GM10266 (cell line): ENCODE measurements at regions not wholly inside any gene's neighbourhood (a gene's known extent, or its start where the extent isn't known, plus 50 kb on each side); places are given as distances from the start of the nearest gene placed in this dataset.

Experiments
- DNase-seq: peaks from one replicate; pipeline ENCODE4 v3.0.0; 2012; ENCODE audit errors: extremely low spot score
- TF ChIP-seq, protein P1 (sequence below): IDR thresholded peaks from 2 replicates; pipeline ENCODE4 v1.5.1; 2012; ENCODE audit warnings: mild to moderate bottlenecking, low read depth; ENCODE audit not compliant: control insufficient read depth, insufficient read depth; ENCODE audit errors: missing control alignments

DNA sequence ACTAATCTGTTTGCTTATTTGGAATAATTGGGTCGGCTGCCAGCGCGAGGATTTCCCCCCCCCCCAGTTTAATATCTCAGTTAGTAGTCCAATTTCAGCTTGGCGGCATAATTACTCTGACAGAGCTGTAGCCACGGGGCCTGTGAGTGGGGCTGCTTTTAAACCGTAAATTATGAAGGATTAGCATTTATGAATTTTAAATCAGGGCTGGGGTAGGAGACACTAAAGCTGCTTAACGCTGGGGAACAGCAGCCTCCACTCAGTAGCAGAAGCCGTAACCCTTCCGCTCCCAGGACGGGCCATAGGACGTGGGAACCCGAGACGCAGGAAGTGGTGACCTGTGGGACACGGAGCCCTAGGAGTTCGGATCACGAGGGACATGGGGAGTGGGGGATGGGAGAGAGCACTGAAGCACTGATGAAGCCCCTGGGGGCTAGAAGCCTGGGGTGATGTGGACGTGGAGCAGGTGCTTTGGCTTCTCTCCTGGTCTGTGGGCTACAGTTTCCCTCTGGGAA is 66.2 kb upstream of the LMO1 start:
- TF ChIP-seq, protein P1, sequence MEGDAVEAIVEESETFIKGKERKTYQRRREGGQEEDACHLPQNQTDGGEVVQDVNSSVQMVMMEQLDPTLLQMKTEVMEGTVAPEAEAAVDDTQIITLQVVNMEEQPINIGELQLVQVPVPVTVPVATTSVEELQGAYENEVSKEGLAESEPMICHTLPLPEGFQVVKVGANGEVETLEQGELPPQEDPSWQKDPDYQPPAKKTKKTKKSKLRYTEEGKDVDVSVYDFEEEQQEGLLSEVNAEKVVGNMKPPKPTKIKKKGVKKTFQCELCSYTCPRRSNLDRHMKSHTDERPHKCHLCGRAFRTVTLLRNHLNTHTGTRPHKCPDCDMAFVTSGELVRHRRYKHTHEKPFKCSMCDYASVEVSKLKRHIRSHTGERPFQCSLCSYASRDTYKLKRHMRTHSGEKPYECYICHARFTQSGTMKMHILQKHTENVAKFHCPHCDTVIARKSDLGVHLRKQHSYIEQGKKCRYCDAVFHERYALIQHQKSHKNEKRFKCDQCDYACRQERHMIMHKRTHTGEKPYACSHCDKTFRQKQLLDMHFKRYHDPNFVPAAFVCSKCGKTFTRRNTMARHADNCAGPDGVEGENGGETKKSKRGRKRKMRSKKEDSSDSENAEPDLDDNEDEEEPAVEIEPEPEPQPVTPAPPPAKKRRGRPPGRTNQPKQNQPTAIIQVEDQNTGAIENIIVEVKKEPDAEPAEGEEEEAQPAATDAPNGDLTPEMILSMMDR: no peak
- DNase-seq: no peak

DNA sequence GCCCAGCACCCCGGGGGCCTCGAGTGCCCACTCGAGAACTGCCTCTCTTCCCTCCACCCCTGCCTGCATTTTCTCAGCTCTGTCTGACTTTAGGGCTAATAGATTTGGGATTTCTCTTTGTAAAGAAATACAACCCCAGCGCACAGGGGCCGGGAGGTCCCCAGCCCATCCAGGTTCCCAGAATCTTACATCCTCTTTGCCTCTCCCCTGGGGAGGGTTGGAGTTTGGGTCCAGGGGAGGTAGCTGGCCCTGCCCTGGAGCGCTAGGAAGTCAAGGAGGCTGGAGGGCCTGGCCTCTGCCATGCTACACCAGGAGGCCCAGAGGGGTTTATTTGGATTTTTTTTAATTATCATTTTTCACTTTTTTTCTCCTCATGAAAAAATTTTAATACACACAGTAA is 65.7 kb upstream of the LMO1 start:
- TF ChIP-seq, protein P1: no peak

DNA sequence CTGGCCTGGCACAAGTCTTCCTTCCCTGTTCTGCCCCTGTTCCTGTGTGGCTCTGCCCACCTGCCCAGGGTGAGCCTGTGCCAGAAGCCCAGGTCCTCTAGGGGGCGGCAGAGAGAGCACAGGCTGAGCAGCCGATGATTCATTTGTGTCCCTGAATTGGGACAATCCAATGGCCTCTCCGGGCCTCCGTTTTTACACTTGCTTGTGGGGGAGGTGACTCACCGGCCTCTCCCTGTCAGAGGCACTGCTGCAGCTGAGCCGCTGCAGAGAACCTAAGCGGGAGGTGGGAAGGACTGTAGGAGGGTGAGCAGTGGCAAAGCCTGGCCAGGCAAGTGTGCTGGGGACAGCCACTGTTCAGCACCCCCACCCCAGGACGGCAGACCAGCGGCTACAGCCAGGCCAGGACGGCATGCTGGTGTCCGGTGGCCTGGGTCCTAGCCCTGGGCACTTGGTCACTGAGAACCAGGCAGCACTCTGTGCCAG is 65.2 kb upstream of the LMO1 start:
- TF ChIP-seq, protein P1: peak; percentile 83
- DNase-seq: peak; percentile 83

More for the DNA sequence above, 65.7 kb upstream of the LMO1 start:
- no peak for DNase-seq

- DNase-seq: no peak
- TF ChIP-seq, protein P1: no peak
Measured at GRCh38 chr11:8328231-8328794, 64.6 kb upstream of the LMO1 start.

- peak; percentile 75 for DNase-seq
- TF ChIP-seq, protein P1: no peak
Measured at GRCh38 chr11:8327761-8328192, 64.1 kb upstream of the LMO1 start.

DNA sequence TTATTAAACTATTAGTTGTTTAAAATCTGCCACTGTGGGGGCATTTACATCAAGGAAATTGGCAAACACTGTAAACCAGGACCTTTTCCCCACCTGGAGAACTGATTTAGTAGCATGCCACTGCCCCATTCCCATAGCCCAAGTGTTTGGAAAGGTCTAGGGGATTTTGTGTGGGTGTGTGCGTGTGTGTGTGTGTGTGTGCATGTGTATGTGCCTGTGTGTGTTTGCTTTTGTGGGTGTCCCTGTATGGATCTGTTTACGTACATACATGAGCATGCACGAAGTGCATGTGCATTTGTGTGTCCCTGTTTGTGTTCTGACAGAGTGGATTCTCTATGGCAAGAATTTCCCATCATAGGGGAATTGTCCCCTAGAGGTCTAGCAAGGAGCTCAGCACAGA is 62.7 kb upstream of the LMO1 start:
- TF ChIP-seq, protein P1: no peak
- DNase-seq: no peak

DNA sequence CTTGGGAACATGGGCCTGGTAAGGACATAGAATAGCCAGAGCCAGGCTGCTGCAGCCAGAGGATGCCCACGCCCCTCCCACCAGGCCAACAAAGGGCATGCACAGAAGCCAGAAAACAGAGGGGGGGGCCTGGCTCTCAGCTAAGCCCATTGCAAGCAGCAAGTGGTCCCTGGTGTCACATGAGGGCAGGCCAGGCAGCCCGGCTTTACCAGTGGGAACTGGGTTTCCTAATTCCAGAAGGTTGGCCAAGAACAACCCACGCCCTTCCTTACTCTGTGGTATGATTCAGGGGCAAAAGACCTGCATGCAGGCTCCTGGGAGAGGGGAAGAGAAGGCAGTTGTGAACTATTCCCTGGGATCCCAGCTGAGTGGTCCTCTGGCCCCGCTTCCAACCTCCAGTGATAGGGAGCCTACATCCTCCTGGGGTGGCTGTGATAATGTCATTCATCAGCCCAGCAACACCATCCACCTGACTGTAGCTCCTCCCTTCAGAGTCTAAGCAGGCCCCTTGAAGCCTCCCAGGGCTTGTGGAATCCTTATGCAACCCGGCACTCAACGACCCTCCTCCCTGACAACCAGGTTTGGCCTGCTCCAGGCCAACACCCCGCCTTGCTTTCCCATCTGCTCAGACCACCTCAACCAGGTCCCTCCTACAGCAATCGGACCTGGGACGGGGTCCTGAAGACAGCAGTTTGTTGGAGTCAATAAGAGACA is 62.1 kb upstream of the LMO1 start:
- TF ChIP-seq, protein P1: no peak
- DNase-seq: no peak
